ENCODE measurements at regions not wholly inside any gene's neighbourhood (a gene's known extent, or its start where the extent isn't known, plus 50 kb on each side); places are given as distances from the start of the nearest gene placed in this dataset.

- peak in 2 of 5 donors; percentile 2 to 8 for DNase-seq
These were observed 280.0 kb downstream of the RPS24 start for GRCh38 chr10:78313636-78314035.

GRCh38 chr10:78314651-78315050, 281.0 kb downstream of the RPS24 start:
- 98 to 100% (median 100%) methylated on average over 2 of the region's 2 CpGs for WGBS, 3 donors
- no peak overlapping the region for H3K27ac ChIP-seq
- no peaks in the 10 kb centered on the region for H3K9me3 ChIP-seq
- intact Hi-C loops (cut with DNase I) = no loop called here
- peaks cover 9% of the 10 kb centered on the region for H3K4me1 ChIP-seq (ENCODE audit: insufficient read depth)
- no peak overlapping the region for H3K4me3 ChIP-seq
- DNase-seq = peak in 1 of 5 donors; percentile 3
- H3K27me3 ChIP-seq = no peaks in the 10 kb centered on the region
- no peaks in the 10 kb centered on the region for H3K36me3 ChIP-seq
- TF ChIP-seq CTCF (IDR thresholded peaks at IDR 0.05) (no peak), POLR2A (IDR thresholded peaks at IDR 0.05) (no peak), EP300 (IDR thresholded peaks at IDR 0.05) (no peak)

More at GRCh38 chr10:78313636-78314035, 280.0 kb downstream of the RPS24 start:
- no peaks in the 10 kb centered on the region for H3K36me3 ChIP-seq
- intact Hi-C loops (cut with DNase I) = no loop called here
- WGBS, 3 donors = 96 to 97% (median 96%) methylated on average over 3 of the region's 3 CpGs
- TF ChIP-seq POLR2A (IDR thresholded peaks at IDR 0.05) = no peak
- TF ChIP-seq CTCF (IDR thresholded peaks at IDR 0.05) = no peak
- no peak for TF ChIP-seq EP300 (IDR thresholded peaks at IDR 0.05)
- H3K27ac ChIP-seq = no peak overlapping the region
- H3K4me3 ChIP-seq = no peak overlapping the region
- H3K4me1 ChIP-seq (ENCODE audit: insufficient read depth) = peaks cover 9% of the 10 kb centered on the region
- no peaks in the 10 kb centered on the region for H3K27me3 ChIP-seq
- H3K9me3 ChIP-seq = no peaks in the 10 kb centered on the region

GRCh38 chr10:78316451-78316931, 282.8 kb downstream of the RPS24 start:
- Histone ChIP-seq H3K36me3 (no peaks in the 10 kb centered on the region), H3K4me1 (ENCODE audit: insufficient read depth) (peaks cover 9% of the 10 kb centered on the region), H3K4me3 (no peak overlapping the region), H3K27me3 (no peaks in the 10 kb centered on the region), H3K27ac (peak overlapping the region in 1 of 2 donors; percentile 24), H3K9me3 (no peaks in the 10 kb centered on the region)
- 10 to 21% (median 11%) methylated on average over 1 of the region's 1 CpG for WGBS, 3 donors
- DNase-seq = peak in 2 of 5 donors; percentile 50 to 59
- TF ChIP-seq EP300 (IDR thresholded peaks at IDR 0.05) = no peak
- no peak for TF ChIP-seq CTCF (IDR thresholded peaks at IDR 0.05)
- no peak for TF ChIP-seq POLR2A (IDR thresholded peaks at IDR 0.05)
- intact Hi-C loops (cut with DNase I) = no loop called here

GRCh38 chr10:78318305-78318704, 284.6 kb downstream of the RPS24 start:
- intact Hi-C loops (cut with DNase I) = no loop called here
- no peaks in the 10 kb centered on the region for H3K9me3 ChIP-seq
- no peaks in the 10 kb centered on the region for H3K36me3 ChIP-seq
- DNase-seq = peak in 1 of 5 donors; percentile 6
- no peak overlapping the region for H3K4me3 ChIP-seq
- no peaks in the 10 kb centered on the region for H3K27me3 ChIP-seq
- no peak for TF ChIP-seq CTCF (IDR thresholded peaks at IDR 0.05)
- no peak for TF ChIP-seq POLR2A (IDR thresholded peaks at IDR 0.05)
- TF ChIP-seq EP300 (IDR thresholded peaks at IDR 0.05) = no peak
- WGBS, 3 donors = 94 to 96% (median 96%) methylated on average over 1 of the region's 1 CpG
- H3K4me1 ChIP-seq (ENCODE audit: insufficient read depth) = peaks cover 9% of the 10 kb centered on the region
- H3K27ac ChIP-seq = no peak overlapping the region
